Fibroblast of villous mesenchyme (primary cell): ENCODE measurements at regions not wholly inside any gene's neighbourhood (a gene's known extent, or its start where the extent isn't known, plus 50 kb on each side); places are given as distances from the start of the nearest gene placed in this dataset.

Experiments used
- DNase-seq: peaks from one replicate; pipeline ENCODE4 v3.0.0-alpha.2; 2010; ENCODE audit warnings: low read depth
- H3K4me3 ChIP-seq: 2 replicates; pipeline ENCODE4 v1.5.1; 2011; ENCODE audit warnings: low read depth, mild to moderate bottlenecking, low read length
- TF ChIP-seq, protein P1 (sequence below): IDR thresholded peaks from 2 replicates; pipeline ENCODE4 v1.5.1; 2012; ENCODE audit warnings: low read depth, mild to moderate bottlenecking, low read length; ENCODE audit not compliant: insufficient read depth

DNA sequence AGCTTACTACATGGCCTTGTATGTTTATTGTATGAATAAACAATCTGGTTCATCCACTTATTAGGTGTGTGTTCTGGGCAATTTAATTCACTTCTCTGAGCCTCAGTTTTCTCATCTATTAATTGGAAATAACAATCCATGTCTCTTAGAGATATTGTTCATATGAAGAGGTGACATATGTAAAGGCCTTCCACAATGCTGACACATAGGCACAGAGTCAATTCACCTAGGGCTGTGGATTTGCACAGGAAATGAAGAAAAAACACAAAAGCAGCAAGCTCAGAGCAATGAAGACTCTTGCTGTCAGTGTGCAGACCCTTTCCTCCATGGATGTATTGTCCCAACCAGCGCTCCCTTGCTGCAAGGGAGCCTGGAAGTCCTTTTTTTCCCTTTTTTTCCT is 195.2 kb upstream of the CAMK1G start:
- TF ChIP-seq, protein P1, sequence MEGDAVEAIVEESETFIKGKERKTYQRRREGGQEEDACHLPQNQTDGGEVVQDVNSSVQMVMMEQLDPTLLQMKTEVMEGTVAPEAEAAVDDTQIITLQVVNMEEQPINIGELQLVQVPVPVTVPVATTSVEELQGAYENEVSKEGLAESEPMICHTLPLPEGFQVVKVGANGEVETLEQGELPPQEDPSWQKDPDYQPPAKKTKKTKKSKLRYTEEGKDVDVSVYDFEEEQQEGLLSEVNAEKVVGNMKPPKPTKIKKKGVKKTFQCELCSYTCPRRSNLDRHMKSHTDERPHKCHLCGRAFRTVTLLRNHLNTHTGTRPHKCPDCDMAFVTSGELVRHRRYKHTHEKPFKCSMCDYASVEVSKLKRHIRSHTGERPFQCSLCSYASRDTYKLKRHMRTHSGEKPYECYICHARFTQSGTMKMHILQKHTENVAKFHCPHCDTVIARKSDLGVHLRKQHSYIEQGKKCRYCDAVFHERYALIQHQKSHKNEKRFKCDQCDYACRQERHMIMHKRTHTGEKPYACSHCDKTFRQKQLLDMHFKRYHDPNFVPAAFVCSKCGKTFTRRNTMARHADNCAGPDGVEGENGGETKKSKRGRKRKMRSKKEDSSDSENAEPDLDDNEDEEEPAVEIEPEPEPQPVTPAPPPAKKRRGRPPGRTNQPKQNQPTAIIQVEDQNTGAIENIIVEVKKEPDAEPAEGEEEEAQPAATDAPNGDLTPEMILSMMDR, result no peak
- no peak for DNase-seq
- no peak overlapping the region for H3K4me3 ChIP-seq

DNA sequence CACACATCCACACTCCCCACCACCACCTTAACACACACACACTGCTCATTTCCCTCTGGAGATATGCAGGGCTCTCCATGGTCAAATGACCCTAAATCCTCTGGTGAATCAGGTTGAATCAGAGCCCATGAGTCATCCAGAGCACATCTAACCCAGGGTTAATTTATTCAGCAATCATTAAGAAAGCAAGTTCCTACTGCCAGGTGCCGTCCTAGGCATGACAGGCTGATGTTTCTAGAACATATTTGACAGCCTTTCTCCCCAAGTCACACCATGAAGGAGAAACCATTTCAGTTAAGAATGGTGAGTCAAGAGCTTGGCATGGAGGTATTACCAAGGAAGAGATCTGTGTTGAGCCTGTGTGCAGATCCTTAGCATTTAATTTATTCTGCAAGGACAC is 194.3 kb upstream of the CAMK1G start:
- no peak overlapping the region for H3K4me3 ChIP-seq
- DNase-seq, result peak; percentile 61
- TF ChIP-seq, protein P1, result no peak

DNA sequence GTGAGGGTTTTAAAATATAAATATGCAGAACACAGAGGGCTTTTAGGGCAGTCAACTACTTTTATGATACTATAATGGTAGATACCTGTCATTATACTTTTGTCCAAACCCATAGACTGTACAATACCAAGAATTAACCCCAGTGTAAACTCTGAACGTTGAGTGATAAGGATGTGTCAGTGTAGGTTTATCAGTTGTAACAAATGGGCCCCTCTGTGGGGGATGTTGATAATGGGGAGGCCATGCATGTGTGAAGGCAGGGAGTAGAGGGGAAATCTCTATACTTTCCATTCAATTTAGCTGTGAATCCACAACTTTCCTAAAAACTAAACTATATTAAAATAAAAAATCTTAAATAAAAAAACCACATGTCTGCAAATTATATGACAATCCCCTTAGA is 193.5 kb upstream of the CAMK1G start:
- H3K4me3 ChIP-seq, result no peak overlapping the region
- TF ChIP-seq, protein P1, result no peak
- no peak for DNase-seq

DNA sequence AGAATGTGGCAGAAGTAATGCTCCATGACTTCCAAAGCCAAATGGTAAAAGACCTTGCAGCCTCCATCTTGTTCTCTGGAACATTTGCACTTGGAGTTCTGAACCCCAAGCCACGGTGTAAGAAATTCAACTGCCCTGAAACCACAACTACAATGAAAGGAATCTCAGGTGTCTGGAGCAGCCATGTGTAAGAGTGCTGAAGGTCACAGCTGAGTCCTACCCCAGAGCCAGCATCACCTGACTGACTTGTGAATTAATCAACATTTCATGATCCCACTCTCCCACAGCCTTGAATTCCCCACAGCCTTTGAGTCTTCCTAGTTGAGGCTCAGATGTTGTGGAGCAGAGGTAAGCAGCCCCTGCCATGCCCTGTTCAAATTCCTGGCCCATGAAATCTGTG is 192.8 kb upstream of the CAMK1G start:
- TF ChIP-seq, protein P1, result no peak
- DNase-seq, result no peak
- H3K4me3 ChIP-seq, result no peak overlapping the region

DNA sequence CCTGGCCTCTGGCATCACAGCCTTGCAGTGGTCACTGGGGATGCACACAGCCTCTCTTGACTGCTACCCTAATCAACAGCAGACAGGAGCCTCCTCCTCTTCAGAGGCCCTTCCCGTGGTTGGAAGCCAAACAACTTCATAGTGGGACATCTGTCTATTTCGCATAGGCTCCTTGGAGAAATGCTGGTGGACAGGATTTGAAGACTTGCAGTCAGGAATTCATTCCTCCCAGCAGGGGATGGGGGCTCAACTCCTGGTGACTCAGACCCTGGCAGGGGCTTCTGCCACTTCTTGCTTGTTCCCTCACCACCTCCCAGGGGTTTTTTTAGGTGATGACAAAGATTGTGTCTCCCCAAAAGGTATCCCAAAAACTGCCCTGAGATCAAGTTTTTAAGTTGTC is 191.7 kb upstream of the CAMK1G start:
- TF ChIP-seq, protein P1, result no peak
- DNase-seq, result no peak
- H3K4me3 ChIP-seq, result no peak overlapping the region

DNA sequence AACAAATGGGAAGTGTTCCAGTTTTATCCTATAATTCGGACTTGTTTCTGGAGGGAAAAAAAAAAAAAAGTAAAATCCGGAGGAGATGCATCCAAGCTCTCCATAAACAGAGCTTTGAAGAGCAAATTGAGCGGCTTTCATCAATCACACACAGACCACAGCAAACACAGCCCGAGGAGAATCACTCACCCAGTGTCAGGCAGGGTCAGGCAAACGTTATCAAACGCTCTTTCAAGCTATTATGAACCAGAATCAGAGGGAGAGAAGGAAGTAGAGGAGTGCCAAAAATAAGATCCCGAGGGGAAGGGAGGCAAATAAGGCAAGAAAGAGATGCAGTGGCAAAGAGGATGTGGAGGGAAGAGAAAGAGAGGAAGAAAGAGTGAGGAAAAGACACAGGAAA is 188.3 kb upstream of the CAMK1G start:
- H3K4me3 ChIP-seq, result no peak overlapping the region
- TF ChIP-seq, protein P1, result no peak
- no peak for DNase-seq

DNA sequence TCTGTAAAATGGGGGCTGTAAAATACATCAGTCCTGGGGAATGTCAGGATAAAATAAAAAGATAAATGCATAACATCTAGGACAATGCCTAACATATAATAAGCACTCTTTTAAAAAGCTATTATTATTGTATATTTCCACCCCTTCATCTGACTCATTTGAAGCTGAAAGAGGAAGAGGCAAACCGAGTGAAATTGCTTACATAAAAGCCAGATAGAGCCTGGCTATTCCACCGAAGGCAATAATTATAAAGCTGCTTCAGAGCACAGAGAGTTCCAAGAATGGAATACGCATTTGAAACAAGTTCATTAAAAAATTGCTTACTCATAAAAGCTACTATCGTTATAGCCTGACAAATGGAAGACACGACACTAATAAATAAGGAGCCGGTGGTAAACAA is 186.1 kb upstream of the CAMK1G start:
- DNase-seq, result peak; percentile 48
- TF ChIP-seq, protein P1, result no peak
- no peak overlapping the region for H3K4me3 ChIP-seq
